GM18499 (cell line): ENCODE measurements at regions not wholly inside any gene's neighbourhood (a gene's known extent, or its start where the extent isn't known, plus 50 kb on each side); places are given as distances from the start of the nearest gene placed in this dataset.

Experiments used
- ATAC-seq: cut with Tn5 transposase; IDR thresholded peaks from one replicate; pipeline ENCODE4 v1.9.1; 2021; ENCODE audit warnings: moderate number of reproducible peaks; ENCODE audit not compliant: insufficient read depth, unreplicated experiment

GRCh38 chrX:30955687-30956086 is 66.6 kb upstream of the TAB3 start:
- ATAC-seq = no peak

- ATAC-seq = no peak
Measured at GRCh38 chrX:30951003-30951402, 61.9 kb upstream of the TAB3 start.

DNA sequence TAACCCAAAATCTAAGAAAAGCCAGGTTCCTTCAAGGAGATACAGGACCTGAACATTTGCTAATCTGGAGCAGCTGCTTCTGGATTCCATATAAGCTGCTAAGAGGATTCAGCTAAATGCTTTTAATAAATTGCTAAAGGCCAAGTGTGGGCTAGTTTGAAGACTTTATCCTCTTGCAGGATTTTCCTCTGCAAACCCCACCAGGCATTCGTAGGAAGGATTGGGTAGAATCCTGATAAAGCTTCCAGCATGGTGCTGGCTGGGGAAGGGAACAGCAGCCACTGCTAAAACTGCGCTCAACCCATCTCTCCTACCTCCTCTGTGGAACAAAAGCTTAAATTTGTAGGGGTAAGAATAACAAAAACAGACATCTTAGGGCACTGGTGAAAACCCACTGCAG is 61.3 kb upstream of the TAB3 start:
- ATAC-seq = no peak

DNA sequence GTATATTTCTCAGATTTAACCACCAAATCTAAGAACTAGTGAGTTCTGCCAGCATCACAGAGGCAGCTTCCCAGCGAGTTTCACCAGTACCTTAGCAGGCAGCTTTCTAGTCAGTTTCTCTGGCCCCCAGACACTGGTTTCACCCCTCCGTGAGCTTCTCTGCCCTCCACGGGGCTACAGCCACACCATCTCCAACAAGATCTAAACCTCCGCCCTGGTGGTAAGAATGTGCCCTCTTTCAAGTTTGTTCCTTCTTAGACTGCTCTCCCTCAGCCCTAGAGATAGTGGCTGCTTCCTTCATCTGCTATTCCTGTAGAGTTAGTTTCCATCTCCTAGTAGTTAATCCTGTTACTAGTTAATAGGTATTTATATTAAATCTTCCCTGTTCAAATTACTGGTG is 60.5 kb upstream of the TAB3 start:
- no peak for ATAC-seq

DNA sequence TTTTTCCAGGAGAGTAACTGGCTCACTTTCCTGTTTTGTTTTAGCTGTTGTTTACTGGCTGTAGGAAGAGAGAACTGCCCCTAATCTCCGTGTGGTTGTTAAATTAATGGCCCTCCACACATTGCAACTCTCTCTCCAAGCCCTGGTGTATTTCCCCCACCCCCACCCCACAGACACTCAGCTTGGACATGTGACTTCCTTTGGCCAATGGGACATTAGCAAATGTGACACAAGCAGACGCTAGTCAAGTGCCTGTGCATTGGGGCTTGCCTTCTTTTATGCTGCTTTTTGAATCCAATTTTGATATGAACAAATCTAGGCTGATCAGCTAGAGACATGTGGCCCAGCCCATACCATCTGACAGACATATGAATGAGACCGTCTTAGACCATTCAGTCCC is 59.6 kb upstream of the TAB3 start:
- no peak for ATAC-seq

DNA sequence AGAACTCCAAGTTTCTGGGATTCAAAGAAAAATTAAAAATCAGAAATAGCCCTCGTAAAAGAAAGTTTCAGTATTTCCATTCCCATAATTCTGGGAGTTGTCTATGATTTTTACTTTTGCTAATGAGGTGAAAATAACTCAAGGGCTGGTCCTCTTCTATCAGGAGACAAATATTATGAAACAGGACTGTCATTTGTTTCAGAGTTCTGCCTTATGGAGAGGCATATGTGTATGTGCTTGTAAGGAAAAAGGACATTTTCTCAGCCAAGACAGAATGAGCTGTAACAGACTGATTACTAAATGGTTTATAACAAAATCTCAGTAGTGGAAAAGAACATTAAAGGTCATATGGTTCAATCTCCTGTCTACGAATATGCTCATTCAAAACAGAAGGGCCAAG is 59.0 kb upstream of the TAB3 start:
- no peak for ATAC-seq

GRCh38 chrX:30943984-30944383 is 54.9 kb upstream of the TAB3 start:
- no peak for ATAC-seq

DNA sequence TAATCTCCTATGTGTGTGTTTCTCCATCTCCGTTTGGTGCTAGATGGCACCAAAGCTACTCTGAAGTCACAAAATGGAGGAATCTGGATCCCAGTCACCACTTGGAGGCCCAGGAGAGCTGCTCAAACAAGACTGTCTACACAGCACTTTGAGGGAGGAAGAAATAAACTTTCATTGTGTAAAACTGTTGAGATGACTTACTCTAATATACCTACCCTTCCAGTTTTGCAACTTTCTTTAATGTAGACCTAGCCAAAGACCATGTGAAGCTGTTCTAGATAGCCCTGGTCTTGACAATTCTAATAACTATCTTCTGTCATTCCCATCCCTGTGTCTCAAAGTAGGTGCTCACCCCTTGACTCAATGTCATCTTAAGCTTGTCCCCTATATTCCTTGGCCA is 52.8 kb upstream of the TAB3 start:
- no peak for ATAC-seq

DNA sequence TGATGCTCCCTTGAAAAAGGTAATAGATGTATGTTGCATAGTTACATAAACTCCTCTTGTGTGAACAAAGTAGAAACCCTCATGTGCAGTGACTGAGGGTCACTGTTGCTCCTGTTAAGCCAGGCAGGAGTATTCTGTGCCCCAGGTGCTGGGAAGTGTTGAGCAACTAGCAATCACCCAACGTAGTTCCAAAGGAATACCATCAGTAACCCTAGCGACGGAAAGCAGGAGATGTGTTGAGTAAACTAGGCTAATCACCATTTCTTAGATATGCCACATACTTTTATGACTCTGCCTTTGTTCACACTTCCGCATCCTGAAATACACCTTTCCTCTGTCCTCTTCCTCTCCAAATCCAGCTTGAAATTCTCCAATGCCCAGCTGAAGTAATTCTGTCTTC is 50.9 kb upstream of the TAB3 start:
- ATAC-seq = no peak
